H1 (cell line): ENCODE measurements at regions not wholly inside any gene's neighbourhood (a gene's known extent, or its start where the extent isn't known, plus 50 kb on each side); places are given as distances from the start of the nearest gene placed in this dataset.

Experiments used
- CTCF ChIA-PET: fragments of 300-600 bp; sonication (Branson Sonifier 250); formaldehyde crosslinking; loops from one replicate; lab custom pipeline; 2021; ENCODE audit not compliant: partially characterized antibody; lab: Charles Lee
- POLR2A ChIA-PET: fragments of 300-600 bp; sonication (Branson Sonifier 250); formaldehyde crosslinking; loops from one replicate; lab custom pipeline; 2021; ENCODE audit warnings: inconsistent platforms; ENCODE audit not compliant: partially characterized antibody; lab: Charles Lee
- DNase-seq, 2 experiments: peaks; one replicate each; pipeline versions ENCODE4 v3.0.0 to v3.0.0-alpha.2; 2010 to 2022; ENCODE audit warnings: low spot score in 2 of 2, low read depth in 1 of 2, mixed read lengths in 1 of 2
- FAIRE-seq: peaks from 2 replicates; lab custom pipeline; 2011; peaks lifted over from hg19 to GRCh38; lab: Jason Lieb, UNC
- H2AFZ ChIP-seq: 2 replicates; pipeline ENCODE4 v1.8.1; 2012; ENCODE audit warnings: low read length, inconsistent platforms
- H2AK5ac ChIP-seq: 2 replicates; pipeline ENCODE4 v1.6.1; 2013; ENCODE audit warnings: low read depth, low read length
- H2BK120ac ChIP-seq: replicated peaks from 2 replicates; pipeline ENCODE3; 2013; ENCODE audit warnings: low read depth, low read length, inconsistent platforms
- H2BK12ac ChIP-seq: 2 replicates; pipeline ENCODE4 v1.6.1; 2013; ENCODE audit warnings: low read depth, low read length
- H2BK15ac ChIP-seq: 2 replicates; pipeline ENCODE4 v1.6.1; 2013; ENCODE audit warnings: low read length
- H2BK20ac ChIP-seq: 2 replicates; pipeline ENCODE4 v1.6.1; 2013; ENCODE audit warnings: low read length
- H2BK5ac ChIP-seq: 2 replicates; pipeline ENCODE4 v1.6.1; 2013; ENCODE audit warnings: low read depth, low read length
- H3K14ac ChIP-seq: 2 replicates; pipeline ENCODE4 v1.6.1; 2013; ENCODE audit warnings: inconsistent platforms; ENCODE audit not compliant: insufficient read length
- H3K18ac ChIP-seq: 2 replicates; pipeline ENCODE4 v1.6.1; 2013; ENCODE audit warnings: low read length; ENCODE audit errors: extremely low read depth
- H3K23ac ChIP-seq: 2 replicates; pipeline ENCODE4 v1.6.1; 2013; ENCODE audit warnings: inconsistent platforms; ENCODE audit not compliant: insufficient read length
- H3K23me2 ChIP-seq: 2 replicates; pipeline ENCODE4 v1.6.1; 2013; ENCODE audit warnings: low read depth, low read length
- H3K27ac ChIP-seq: 2 replicates; pipeline ENCODE4 v1.6.1; 2011; ENCODE audit warnings: low read depth, low read length, inconsistent platforms
- H3K27me3 ChIP-seq, 4 experiments: replicated peaks in 1 of 4; 1 replicate in 1 of 4; 2 replicates in 3 of 4; pipeline versions ENCODE4 v1.6.1 to v1.8.1; 2011 to 2013; ENCODE audit warnings: low read length in 3 of 4, mild to moderate bottlenecking in 3 of 4, inconsistent platforms in 2 of 4, mixed read lengths in 2 of 4, moderate library complexity in 1 of 4; ENCODE audit not compliant: control insufficient read depth in 3 of 4, insufficient read depth in 3 of 4; ENCODE audit errors: extremely low read depth in 1 of 4
- H3K36me3 ChIP-seq, 4 experiments: 2 replicates each; pipeline versions ENCODE4 v1.6.1 to v1.8.1; 2011 to 2013; ENCODE audit warnings: mild to moderate bottlenecking in 4 of 4, low read length in 3 of 4, moderate library complexity in 2 of 4, control low read depth in 1 of 4, inconsistent platforms in 1 of 4; ENCODE audit not compliant: insufficient read depth in 4 of 4, control insufficient read depth in 2 of 4
- H3K4ac ChIP-seq: replicated peaks from 2 replicates; pipeline ENCODE3; 2013; ENCODE audit warnings: low read length, low read depth, mixed read lengths, inconsistent platforms; ENCODE audit not compliant: insufficient read length
- H3K4me1 ChIP-seq, 4 experiments: replicated peaks in 1 of 4; 1 replicate in 1 of 4; 2 replicates in 3 of 4; pipeline versions ENCODE4 v1.6.1 to v1.8.1; 2011 to 2013; ENCODE audit warnings: low read length in 3 of 4, inconsistent platforms in 2 of 4, mixed read lengths in 1 of 4; ENCODE audit not compliant: insufficient read depth in 4 of 4, control insufficient read depth in 3 of 4
- H3K4me2 ChIP-seq, 2 experiments: 2 replicates each; pipeline versions ENCODE4 v1.6.1 to v1.8.1; 2011 to 2013; ENCODE audit warnings: low read depth in 2 of 2, low read length in 2 of 2, control low read depth in 1 of 2, inconsistent platforms in 1 of 2, mild to moderate bottlenecking in 1 of 2; ENCODE audit not compliant: insufficient read depth in 1 of 2
- H3K4me3 ChIP-seq, 4 experiments: fragments of 200-600, 300-600 bp in 1 of 4; sonication (generic), shearing (Covaris generic), sonication (Bioruptor Twin) in 1 of 4; 2 replicates each; pipeline versions ENCODE4 v1.5.1 to v1.8.1; 2011 to 2016; ENCODE audit warnings: low read length in 4 of 4, low read depth in 3 of 4, control low read depth in 2 of 4, inconsistent platforms in 2 of 4, mild to moderate bottlenecking in 2 of 4, mixed read lengths in 1 of 4, moderate library complexity in 1 of 4; ENCODE audit not compliant: insufficient read depth in 2 of 4; ENCODE audit errors: extremely low read depth in 1 of 4
- H3K56ac ChIP-seq: replicated peaks from 2 replicates; pipeline ENCODE3; 2013; ENCODE audit warnings: low read depth, mild to moderate bottlenecking, mixed read lengths, low read length, inconsistent platforms; ENCODE audit not compliant: insufficient read length
- H3K79me1 ChIP-seq: 2 replicates; pipeline ENCODE4 v1.6.1; 2013; ENCODE audit warnings: low read depth, low read length, control low read depth
- H3K79me2 ChIP-seq, 2 experiments: 2 replicates each; pipeline versions ENCODE4 v1.6.1 to v1.8.1; 2012 to 2013; ENCODE audit warnings: low read length in 2 of 2, mild to moderate bottlenecking in 2 of 2, inconsistent platforms in 1 of 2; ENCODE audit not compliant: insufficient read depth in 2 of 2, control insufficient read depth in 1 of 2
- H3K9ac ChIP-seq, 4 experiments: replicated peaks in 1 of 4; 1 replicate in 1 of 4; 2 replicates in 3 of 4; pipeline versions ENCODE4 v1.6.1 to v1.8.1; 2011 to 2013; ENCODE audit warnings: low read depth in 3 of 4, low read length in 3 of 4, control low read depth in 2 of 4, mild to moderate bottlenecking in 2 of 4, moderate library complexity in 2 of 4, inconsistent platforms in 1 of 4; ENCODE audit errors: extremely low read depth in 1 of 4
- H3K9me3 ChIP-seq, 2 experiments: 2 replicates each; pipeline versions ENCODE4 v1.6.1 to v1.8.1; 2012 to 2013; ENCODE audit warnings: mild to moderate bottlenecking in 2 of 2, moderate library complexity in 2 of 2, control low read depth in 1 of 2, inconsistent platforms in 1 of 2, low read depth in 1 of 2, low read length in 1 of 2, mixed read lengths in 1 of 2; ENCODE audit not compliant: insufficient read depth in 2 of 2
- H4K20me1 ChIP-seq, 2 experiments: replicated peaks in 1 of 2; 2 replicates each; pipeline versions ENCODE3 to v1.8.1; 2011 to 2013; ENCODE audit warnings: inconsistent platforms in 2 of 2, low read length in 2 of 2, mild to moderate bottlenecking in 1 of 2; ENCODE audit not compliant: insufficient read depth in 2 of 2, control insufficient read depth in 1 of 2
- H4K5ac ChIP-seq: 2 replicates; pipeline ENCODE4 v1.6.1; 2013; ENCODE audit warnings: low read length, low read depth, mixed read lengths, inconsistent platforms; ENCODE audit not compliant: insufficient read length
- H4K8ac ChIP-seq: 2 replicates; pipeline ENCODE4 v1.8.0; 2013; ENCODE audit warnings: mild to moderate bottlenecking, moderate library complexity, low read length, inconsistent platforms; ENCODE audit not compliant: insufficient read depth; ENCODE audit errors: extremely low read depth
- H4K91ac ChIP-seq: replicated peaks from 2 replicates; pipeline ENCODE3; 2013; ENCODE audit warnings: low read length, mixed read lengths, inconsistent platforms; ENCODE audit not compliant: insufficient read length
- CHD1 ChIP-seq: IDR thresholded peaks from 2 replicates; pipeline ENCODE4 v1.6.1; 2012; ENCODE audit warnings: low read depth, low read length, improper control_type of control experiment
- CREB1 ChIP-seq: IDR thresholded peaks from 2 replicates; pipeline ENCODE4 v1.6.1; 2012; ENCODE audit warnings: inconsistent platforms
- RAD21 ChIP-seq, 2 experiments: IDR thresholded peaks in 1 of 2; conservative IDR thresholded peaks in 1 of 2; 2 replicates each; pipeline ENCODE4 v1.6.1; 2011; ENCODE audit warnings: low read depth in 2 of 2, low read length in 2 of 2, improper control_type of control experiment in 1 of 2, inconsistent platforms in 1 of 2, mild to moderate bottlenecking in 1 of 2, moderate library complexity in 1 of 2
- RNF2 ChIP-seq: fragments of 200-900, 300-1000 bp; sonication (generic); IDR thresholded peaks from 2 replicates; pipeline ENCODE4 v1.7.1; 2016; ENCODE audit warnings: borderline replicate concordance, low read depth, mild to moderate bottlenecking, antibody characterized with exemption, low read length; ENCODE audit not compliant: poor library complexity, severe bottlenecking; ENCODE audit errors: missing control alignments
- SP2 ChIP-seq: IDR thresholded peaks from 2 replicates; pipeline ENCODE4 v1.6.1; 2012; ENCODE audit warnings: mild to moderate bottlenecking, low read length, inconsistent platforms
- SP4 ChIP-seq: IDR thresholded peaks from 2 replicates; pipeline ENCODE4 v1.6.1; 2012; ENCODE audit warnings: low read length, inconsistent platforms
- TAF1 ChIP-seq: IDR thresholded peaks from 2 replicates; pipeline ENCODE4 v1.6.1; 2011; ENCODE audit warnings: mild to moderate bottlenecking, low read depth, low read length
- YY1 ChIP-seq: IDR thresholded peaks from 2 replicates; pipeline ENCODE4 v1.6.1; 2011; ENCODE audit warnings: low read depth, mild to moderate bottlenecking, low read length
- ZNF274 ChIP-seq: IDR thresholded peaks from 2 replicates; pipeline ENCODE4 v1.7.0; 2012; ENCODE audit warnings: low read length, borderline replicate concordance; ENCODE audit errors: extremely low read depth
- WGBS, 2 experiments: shearing (Covaris generic) in 1 of 2; methylation state at CpG; one replicate each; pipeline versions ENCODE4 v1.1.6 to v1.1.7; 2013 to 2015; ENCODE audit warnings: low lambda C conversion rate in 2 of 2, mixed read lengths in 2 of 2, inconsistent platforms in 1 of 2, low coverage in 1 of 2, missing lambda C conversion rate in 1 of 2; ENCODE audit not compliant: insufficient replicate concordance in 2 of 2, insufficient coverage in 1 of 2, insufficient read length in 1 of 2; ENCODE audit errors: extremely low coverage in 1 of 2, missing lambda C conversion rate in 1 of 2; 5-methylcytosine and 5-hydroxymethylcytosine counted together
- TF ChIP-seq, protein P1 (sequence below): IDR thresholded peaks from 2 replicates; pipeline ENCODE4 v1.6.1; 2012; ENCODE audit warnings: inconsistent platforms
- TF ChIP-seq, protein P2 (sequence below): IDR thresholded peaks from 2 replicates; pipeline ENCODE4 v1.6.1; 2012; ENCODE audit warnings: inconsistent platforms

GRCh38 chr2:129827311-129828090, 152.0 kb upstream of the RAB6C start:
- H3K36me3 ChIP-seq, result no peaks in the 10 kb centered on the region
- WGBS, 2 experiments, result 35% methylated on average over 16 of the region's 27 CpGs; no CpG with 5 or more reads in 1 of the 2 experiments
- TF ChIP-seq CHD1, result no peak
- TF ChIP-seq YY1, result 0 out of 2 replicates have a peak, but pooled peaks have one; percentile 11
- peak; percentile 19; the same call in 1 of the 2 replicates for TF ChIP-seq CREB1
- TF ChIP-seq, protein P1, sequence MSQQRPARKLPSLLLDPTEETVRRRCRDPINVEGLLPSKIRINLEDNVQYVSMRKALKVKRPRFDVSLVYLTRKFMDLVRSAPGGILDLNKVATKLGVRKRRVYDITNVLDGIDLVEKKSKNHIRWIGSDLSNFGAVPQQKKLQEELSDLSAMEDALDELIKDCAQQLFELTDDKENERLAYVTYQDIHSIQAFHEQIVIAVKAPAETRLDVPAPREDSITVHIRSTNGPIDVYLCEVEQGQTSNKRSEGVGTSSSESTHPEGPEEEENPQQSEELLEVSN, result 0 out of 2 replicates have a peak, but pooled peaks have one; percentile 36
- no peak for TF ChIP-seq ZNF274
- TF ChIP-seq RNF2, result no peak
- TF ChIP-seq SP2, result no peak
- TF ChIP-seq, protein P2, sequence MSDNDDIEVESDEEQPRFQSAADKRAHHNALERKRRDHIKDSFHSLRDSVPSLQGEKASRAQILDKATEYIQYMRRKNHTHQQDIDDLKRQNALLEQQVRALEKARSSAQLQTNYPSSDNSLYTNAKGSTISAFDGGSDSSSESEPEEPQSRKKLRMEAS, result peak; percentile 61
- TF ChIP-seq SP4, result no peak
- TF ChIP-seq RAD21 (IDR thresholded peaks at IDR 0.05 in 1 of 2, conservative IDR thresholded peaks at IDR 0.05 in 1 of 2; ENCODE audit: low read depth in 2 of 2, low read length in 2 of 2), result peak in 1 of 2 experiments; percentile 40; a peak in 2 of 4 replicates
- TF ChIP-seq TAF1, result 0 out of 2 replicates have a peak, but pooled peaks have one; percentile 33

More at GRCh38 chr2:129827311-129828090, 152.0 kb upstream of the RAB6C start:
- Histone ChIP-seq H3K9ac (no peak overlapping the region), H3K79me1 (no peaks in the 10 kb centered on the region), H4K20me1 (no peaks in the 10 kb centered on the region), H3K4me2 (peak overlapping the region; percentile 34 to 52; a peak in 3 of 4 replicates), H2BK15ac (no peak overlapping the region), H4K8ac (peak overlapping the region; percentile 83; the same call in 1 of the 2 replicates), H4K5ac (peak overlapping the region; percentile 70), H2BK5ac (0 out of 2 replicates have a peak overlapping the region, but pooled peaks have one; percentile 24), H4K91ac (peak overlapping the region; percentile 15), H3K18ac (peak overlapping the region; percentile 36; the same call in 1 of the 2 replicates), H3K4ac (no peak overlapping the region), H3K4me3 (peak overlapping the region in 1 of 4 experiments; percentile 9; a peak in 1 of 8 replicates), H3K27ac (no peak overlapping the region), H3K79me2 (no peaks in the 10 kb centered on the region), H3K27me3 (no peaks in the 10 kb centered on the region), H2BK12ac (no peak overlapping the region), H2BK20ac (no peak overlapping the region), H3K56ac (no peak overlapping the region), H3K9me3 (peaks cover under 1 to 2% of the 10 kb centered on the region in 2 experiments; a peak in 2 of 4 replicates), H3K23me2 (no peaks in the 10 kb centered on the region), H2AK5ac (no peak overlapping the region), H2BK120ac (no peak overlapping the region), H2AFZ (peak overlapping the region; percentile 77), H3K4me1 (peaks cover 0 to 8% (median 2%) of the 10 kb centered on the region in 4 experiments; a peak in 5 of 7 replicates), H3K14ac (no peak overlapping the region), H3K23ac (no peak overlapping the region)
- ChIA-PET POLR2A (no interaction called here), CTCF (interaction anchor here (0.5 to 1.7 kb wide), 5 partner anchors 10 to 1376 kb away, joined by 3 to 5 read pairs (median 3); no protein-coding TSS in a partner anchor)
- DNase-seq, result peak; percentile 43 to 77
- FAIRE-seq, result no peak
